GM03348 (cell line): ENCODE measurements at regions not wholly inside any gene's neighbourhood (a gene's known extent, or its start where the extent isn't known, plus 50 kb on each side); places are given as distances from the start of the nearest gene placed in this dataset.

Experiments used
- DNase-seq: peaks from one replicate; pipeline ENCODE4 v3.0.0; 2012; ENCODE audit warnings: low spot score

GRCh38 chr4:74692972-74693371 lies 101.4 kb downstream of the BTC start:
- no peak for DNase-seq
